ENCODE measurements at regions not wholly inside any gene's neighbourhood (a gene's known extent, or its start where the extent isn't known, plus 50 kb on each side); places are given as distances from the start of the nearest gene placed in this dataset.

DNA sequence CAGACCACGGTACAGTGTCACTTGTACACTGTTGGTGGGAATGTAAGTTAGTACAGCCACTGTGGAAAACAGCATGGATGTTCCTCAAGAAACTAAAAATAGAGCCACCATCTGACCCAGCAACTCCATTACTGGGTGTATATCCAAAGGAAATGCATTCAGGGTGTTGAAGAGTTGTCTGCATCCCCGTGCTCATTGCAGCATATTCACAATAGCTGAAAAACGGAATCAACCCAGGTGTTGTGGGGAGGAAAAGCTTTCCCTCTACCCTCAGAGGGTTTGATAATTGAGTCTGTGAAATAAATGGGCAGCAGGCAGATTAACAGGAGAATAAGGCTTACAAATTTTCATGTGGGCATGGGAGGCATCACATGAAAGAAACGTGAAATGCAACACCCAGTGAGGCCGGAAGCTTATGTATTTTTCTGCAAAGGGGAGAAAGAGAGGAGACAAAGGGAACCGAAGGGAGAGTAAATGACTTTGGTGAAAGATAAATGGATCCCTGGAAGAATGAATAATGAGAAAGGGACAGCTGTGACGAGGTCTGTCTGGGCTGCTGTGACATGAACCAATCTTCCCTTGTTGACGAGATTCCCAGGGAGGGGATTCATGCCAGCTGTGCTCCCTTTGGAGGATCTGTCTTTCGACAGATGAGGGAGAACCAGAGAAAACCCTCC lies 106.2 kb downstream of the KCNJ12 start:
- TF ChIP-seq, protein P1, sequence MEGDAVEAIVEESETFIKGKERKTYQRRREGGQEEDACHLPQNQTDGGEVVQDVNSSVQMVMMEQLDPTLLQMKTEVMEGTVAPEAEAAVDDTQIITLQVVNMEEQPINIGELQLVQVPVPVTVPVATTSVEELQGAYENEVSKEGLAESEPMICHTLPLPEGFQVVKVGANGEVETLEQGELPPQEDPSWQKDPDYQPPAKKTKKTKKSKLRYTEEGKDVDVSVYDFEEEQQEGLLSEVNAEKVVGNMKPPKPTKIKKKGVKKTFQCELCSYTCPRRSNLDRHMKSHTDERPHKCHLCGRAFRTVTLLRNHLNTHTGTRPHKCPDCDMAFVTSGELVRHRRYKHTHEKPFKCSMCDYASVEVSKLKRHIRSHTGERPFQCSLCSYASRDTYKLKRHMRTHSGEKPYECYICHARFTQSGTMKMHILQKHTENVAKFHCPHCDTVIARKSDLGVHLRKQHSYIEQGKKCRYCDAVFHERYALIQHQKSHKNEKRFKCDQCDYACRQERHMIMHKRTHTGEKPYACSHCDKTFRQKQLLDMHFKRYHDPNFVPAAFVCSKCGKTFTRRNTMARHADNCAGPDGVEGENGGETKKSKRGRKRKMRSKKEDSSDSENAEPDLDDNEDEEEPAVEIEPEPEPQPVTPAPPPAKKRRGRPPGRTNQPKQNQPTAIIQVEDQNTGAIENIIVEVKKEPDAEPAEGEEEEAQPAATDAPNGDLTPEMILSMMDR (IDR thresholded peaks at IDR 0.05) = no peak
- no peak for TF ChIP-seq EP300 (IDR thresholded peaks at IDR 0.05)

Measured in ovary (tissue), 3 donors.